Myocyte (in vitro differentiated cells): ENCODE measurements at regions not wholly inside any gene's neighbourhood (a gene's known extent, or its start where the extent isn't known, plus 50 kb on each side); places are given as distances from the start of the nearest gene placed in this dataset.
"Not testable (repeated sequence)": the region's sequence is repeated elsewhere in the genome, so short reads cannot be mapped to it uniquely, and the experiment has no call there.

Source experiments
- DNase-seq: peaks from one replicate; pipeline ENCODE4 v3.0.0-alpha.2; 2012; ENCODE audit warnings: low read depth

- no peak for DNase-seq
These were observed 189.7 kb downstream of the ACTR3B start for GRCh38 chr7:152949253-152949652.

GRCh38 chr7:152949790-152950189 lies 190.2 kb downstream of the ACTR3B start:
- no peak for DNase-seq

- no peak for DNase-seq
These were observed 196.5 kb downstream of the ACTR3B start for GRCh38 chr7:152956006-152956405.

GRCh38 chr7:152959610-152960009 lies 200.1 kb downstream of the ACTR3B start:
- no peak for DNase-seq

GRCh38 chr7:152961796-152962195 lies 202.2 kb downstream of the ACTR3B start:
- DNase-seq, result not testable (repeated sequence)

- DNase-seq, result no peak
These were observed 206.6 kb downstream of the ACTR3B start for GRCh38 chr7:152966189-152966588.

- peak; percentile 33 for DNase-seq
These were observed 208.4 kb downstream of the ACTR3B start for GRCh38 chr7:152967958-152968357.

- DNase-seq, result no peak
These were observed 209.0 kb downstream of the ACTR3B start for GRCh38 chr7:152968514-152968913.

GRCh38 chr7:152969335-152969734 lies 209.8 kb downstream of the ACTR3B start:
- no peak for DNase-seq

- no peak for DNase-seq
These were observed 210.3 kb downstream of the ACTR3B start for GRCh38 chr7:152969839-152970238.

GRCh38 chr7:152970481-152970880 lies 210.9 kb downstream of the ACTR3B start:
- DNase-seq, result no peak

GRCh38 chr7:152974577-152974976 lies 215.0 kb downstream of the ACTR3B start:
- DNase-seq, result no peak

GRCh38 chr7:152975076-152975475 lies 215.5 kb downstream of the ACTR3B start:
- DNase-seq, result peak; percentile 9

GRCh38 chr7:152979376-152979775 lies 219.8 kb downstream of the ACTR3B start:
- DNase-seq, result no peak

GRCh38 chr7:152984421-152984820 lies 224.9 kb downstream of the ACTR3B start:
- no peak for DNase-seq

- DNase-seq, result no peak
These were observed 226.8 kb downstream of the ACTR3B start for GRCh38 chr7:152986376-152986775.

GRCh38 chr7:152987656-152988055 lies 228.1 kb downstream of the ACTR3B start:
- no peak for DNase-seq

- peak; percentile 53 for DNase-seq
These were observed 230.4 kb downstream of the ACTR3B start for GRCh38 chr7:152989889-152990380.

- no peak for DNase-seq
These were observed 238.9 kb downstream of the ACTR3B start for GRCh38 chr7:152998420-152998819.

- DNase-seq, result no peak
These were observed 242.6 kb downstream of the ACTR3B start for GRCh38 chr7:153002115-153002514.

GRCh38 chr7:153002572-153002971 lies 243.0 kb downstream of the ACTR3B start:
- no peak for DNase-seq

- no peak for DNase-seq
These were observed 244.8 kb downstream of the ACTR3B start for GRCh38 chr7:153004341-153004740.

GRCh38 chr7:153005750-153006435 lies 246.3 kb downstream of the ACTR3B start:
- DNase-seq, result no peak
